ENCODE measurements at regions not wholly inside any gene's neighbourhood (a gene's known extent, or its start where the extent isn't known, plus 50 kb on each side); places are given as distances from the start of the nearest gene placed in this dataset.

DNA sequence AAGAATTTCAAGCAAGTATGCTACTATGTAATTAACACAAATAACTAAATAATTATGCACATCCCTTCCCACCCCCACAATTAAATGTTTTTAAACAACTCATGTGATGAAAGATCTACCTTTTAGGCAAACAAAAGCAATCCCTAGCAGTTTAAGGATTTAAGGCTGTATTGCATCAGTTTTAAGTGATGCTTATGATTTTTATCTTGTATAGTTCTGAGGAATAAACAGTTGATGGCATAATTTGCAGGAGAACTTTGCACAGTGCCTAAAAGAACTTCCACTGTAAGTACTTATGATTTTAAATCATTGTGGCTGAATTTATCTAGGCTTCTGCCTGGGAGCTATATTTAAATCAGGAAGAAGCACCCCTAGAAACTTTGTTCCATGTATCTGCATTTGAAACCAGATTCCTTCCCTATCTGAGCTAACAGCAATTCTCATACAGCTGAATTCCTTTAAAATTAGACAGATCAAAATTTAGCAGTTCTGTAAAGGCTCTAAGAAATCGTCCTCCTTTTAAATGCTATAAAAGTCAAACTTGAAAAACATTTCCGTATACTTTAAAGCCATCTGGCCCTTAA is 388.6 kb downstream of the BCAT1 start:
- Histone ChIP-seq H3K4me1 (peaks cover 0 to 3% (median 0%) of the 10 kb centered on the region in 3 donors), H3K36me3 (no peaks in the 10 kb centered on the region), H3K4me3 (no peak overlapping the region), H3K9me3 (no peaks in the 10 kb centered on the region), H3K27me3 (peaks cover 0 to 8% (median 0%) of the 10 kb centered on the region in 4 donors), H3K27ac (no peak overlapping the region)
- FAIRE-seq (no peak), DNase-seq (no peak), ATAC-seq (no peak)
- TF ChIP-seq, protein P1, sequence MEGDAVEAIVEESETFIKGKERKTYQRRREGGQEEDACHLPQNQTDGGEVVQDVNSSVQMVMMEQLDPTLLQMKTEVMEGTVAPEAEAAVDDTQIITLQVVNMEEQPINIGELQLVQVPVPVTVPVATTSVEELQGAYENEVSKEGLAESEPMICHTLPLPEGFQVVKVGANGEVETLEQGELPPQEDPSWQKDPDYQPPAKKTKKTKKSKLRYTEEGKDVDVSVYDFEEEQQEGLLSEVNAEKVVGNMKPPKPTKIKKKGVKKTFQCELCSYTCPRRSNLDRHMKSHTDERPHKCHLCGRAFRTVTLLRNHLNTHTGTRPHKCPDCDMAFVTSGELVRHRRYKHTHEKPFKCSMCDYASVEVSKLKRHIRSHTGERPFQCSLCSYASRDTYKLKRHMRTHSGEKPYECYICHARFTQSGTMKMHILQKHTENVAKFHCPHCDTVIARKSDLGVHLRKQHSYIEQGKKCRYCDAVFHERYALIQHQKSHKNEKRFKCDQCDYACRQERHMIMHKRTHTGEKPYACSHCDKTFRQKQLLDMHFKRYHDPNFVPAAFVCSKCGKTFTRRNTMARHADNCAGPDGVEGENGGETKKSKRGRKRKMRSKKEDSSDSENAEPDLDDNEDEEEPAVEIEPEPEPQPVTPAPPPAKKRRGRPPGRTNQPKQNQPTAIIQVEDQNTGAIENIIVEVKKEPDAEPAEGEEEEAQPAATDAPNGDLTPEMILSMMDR (IDR thresholded peaks at IDR 0.05) = no peak
- intact Hi-C loops (cut with DNase I) = no loop called here
- 43 to 60% methylated on average over 2 of the region's 2 CpGs for WGBS, 2 donors

- H3K36me3 ChIP-seq = no peaks in the 10 kb centered on the region
- H3K4me1 ChIP-seq = peaks cover 0 to 3% (median 0%) of the 10 kb centered on the region in 3 donors
- H3K9me3 ChIP-seq = no peaks in the 10 kb centered on the region
- FAIRE-seq (no peak), ATAC-seq (no peak), DNase-seq (no peak)
- 68 to 73% methylated on average over 1 of the region's 1 CpG for WGBS, 2 donors
- intact Hi-C loops (cut with DNase I) = no loop called here
- no peak overlapping the region for H3K27ac ChIP-seq
- TF ChIP-seq, protein P1 (IDR thresholded peaks at IDR 0.05) = no peak
- no peak overlapping the region for H3K4me3 ChIP-seq
- peaks cover 0 to 8% (median 0%) of the 10 kb centered on the region in 4 donors for H3K27me3 ChIP-seq
Measured at GRCh38 chr12:24557738-24558137, 391.2 kb downstream of the BCAT1 start.

DNA sequence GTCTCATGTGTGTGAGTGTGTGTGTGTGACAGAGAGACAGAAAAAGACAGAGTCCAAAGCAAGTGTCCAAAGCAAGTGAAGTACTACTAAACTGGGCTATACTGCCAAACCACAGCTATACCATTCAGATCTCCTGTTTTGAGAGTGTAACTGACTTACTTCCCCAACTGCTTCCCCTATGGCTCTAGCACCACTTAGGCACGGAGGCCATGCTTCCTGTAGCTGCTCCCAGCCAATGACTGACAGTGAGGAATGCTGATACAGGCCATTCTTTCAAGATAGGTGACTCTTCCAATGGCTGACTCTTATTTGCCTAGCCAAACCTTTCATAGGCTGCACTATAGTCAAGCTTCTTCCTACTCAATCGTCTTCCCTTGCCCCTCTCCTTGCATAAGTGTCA is 393.2 kb downstream of the BCAT1 start:
- Histone ChIP-seq H3K27me3 (peaks cover 0 to 8% (median 0%) of the 10 kb centered on the region in 4 donors), H3K27ac (no peak overlapping the region), H3K4me3 (no peak overlapping the region), H3K4me1 (no peaks in the 10 kb centered on the region), H3K36me3 (no peaks in the 10 kb centered on the region), H3K9me3 (no peaks in the 10 kb centered on the region)
- no peak for ATAC-seq
- TF ChIP-seq, protein P1 (IDR thresholded peaks at IDR 0.05) = no peak
- no peak for FAIRE-seq
- 48 to 62% methylated on average over 2 of the region's 2 CpGs for WGBS, 2 donors
- intact Hi-C loops (cut with DNase I) = no loop called here
- no peak for DNase-seq

DNA sequence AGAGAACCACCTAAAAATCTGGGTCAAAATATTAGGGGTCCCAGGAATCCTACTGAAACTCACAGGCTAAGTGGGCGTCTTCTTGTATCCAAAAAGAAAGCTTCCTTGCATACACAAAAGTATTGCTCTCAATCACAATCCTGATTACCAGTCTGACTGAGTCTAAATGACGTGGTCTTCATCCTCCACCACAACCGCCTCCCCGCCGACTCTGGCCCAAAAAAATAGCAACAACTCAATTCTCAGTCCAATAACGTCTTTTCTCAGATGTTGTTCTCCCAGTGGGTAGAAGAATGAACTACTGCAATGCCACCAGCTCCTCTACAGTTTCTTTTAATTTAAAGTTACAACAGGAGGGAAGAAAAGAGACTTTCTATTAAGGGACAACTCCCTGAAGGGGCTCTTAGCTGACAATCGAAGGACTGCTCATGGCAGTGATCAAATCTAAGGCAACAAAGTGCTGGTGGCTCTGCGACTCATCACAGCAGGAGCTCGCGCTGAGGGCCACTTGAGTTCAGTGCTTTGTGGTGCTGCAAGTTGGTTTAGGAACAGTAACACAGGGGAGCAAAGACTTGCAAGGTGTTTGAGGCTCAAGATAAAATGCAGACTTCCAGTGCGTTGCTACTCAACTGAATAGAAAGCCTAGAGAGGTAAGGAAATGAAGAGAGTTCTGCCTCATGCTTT is 394.1 kb downstream of the BCAT1 start:
- FAIRE-seq = no peak
- intact Hi-C loops (cut with DNase I) = no loop called here
- Histone ChIP-seq H3K4me1 (no peaks in the 10 kb centered on the region), H3K36me3 (no peaks in the 10 kb centered on the region), H3K27ac (no peak overlapping the region), H3K4me3 (no peak overlapping the region), H3K27me3 (peaks cover 0 to 8% (median 0%) of the 10 kb centered on the region in 4 donors), H3K9me3 (no peaks in the 10 kb centered on the region)
- no peak for DNase-seq
- ATAC-seq = no peak
- TF ChIP-seq, protein P1 (IDR thresholded peaks at IDR 0.05) = no peak
- WGBS, 2 donors = 71 to 82% methylated on average over 11 of the region's 11 CpGs

- Histone ChIP-seq H3K9me3 (no peaks in the 10 kb centered on the region), H3K27me3 (peaks cover 0 to under 1% (median 0%) of the 10 kb centered on the region in 4 donors), H3K36me3 (no peaks in the 10 kb centered on the region), H3K4me3 (no peak overlapping the region), H3K4me1 (no peaks in the 10 kb centered on the region), H3K27ac (no peak overlapping the region)
- intact Hi-C loops (cut with DNase I) = no loop called here
- DNase-seq (no peak), ATAC-seq (no peak), FAIRE-seq (no peak)
- TF ChIP-seq, protein P1 (IDR thresholded peaks at IDR 0.05) = no peak
- 50 to 63% methylated on average over 3 of the region's 3 CpGs for WGBS, 2 donors
Measured at GRCh38 chr12:24553259-24553658, 395.6 kb downstream of the BCAT1 start.

Measured in pancreas (tissue), 10 donors.